ENCODE measurements at regions not wholly inside any gene's neighbourhood (a gene's known extent, or its start where the extent isn't known, plus 50 kb on each side); places are given as distances from the start of the nearest gene placed in this dataset.

DNA sequence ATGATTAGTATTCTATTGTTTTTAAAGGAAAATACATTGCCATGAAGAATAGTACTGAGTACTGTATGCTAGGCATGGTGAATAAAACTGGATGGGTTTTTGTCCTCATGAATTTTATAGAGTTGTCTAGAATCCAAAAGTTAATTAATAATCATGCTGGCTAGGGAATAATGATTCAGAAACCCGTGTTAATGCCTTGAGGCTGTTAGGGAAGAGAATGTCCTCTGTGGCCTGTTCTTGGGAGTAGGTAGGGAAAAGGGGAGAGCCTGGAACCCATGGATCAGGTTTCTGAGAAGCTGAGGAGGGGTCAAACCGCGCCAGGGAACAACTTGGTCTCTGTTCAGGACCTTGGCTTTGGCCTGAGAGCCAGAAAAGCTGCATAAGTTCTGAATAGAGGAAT is 1376.3 kb upstream of the SLC10A2 start:
- no peak for DNase-seq

DNA sequence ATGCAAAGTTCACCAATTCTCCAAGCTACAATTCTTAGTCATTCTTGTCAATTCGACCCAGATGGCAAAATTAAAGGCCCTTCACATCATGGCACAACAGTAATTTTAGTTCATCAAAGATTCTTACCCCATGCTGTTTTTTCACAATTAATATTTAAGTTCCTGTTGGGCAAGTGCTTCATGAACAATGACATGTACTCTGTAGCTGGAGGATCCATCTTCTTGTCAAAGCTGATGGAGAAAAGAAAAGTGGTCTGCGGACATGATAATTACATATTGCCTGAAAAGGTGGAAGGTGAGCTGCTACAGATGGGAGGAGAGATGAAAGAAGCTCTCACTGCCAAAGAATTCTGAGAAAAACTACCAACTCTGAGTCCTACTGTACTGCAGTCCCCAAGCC is 1370.3 kb upstream of the SLC10A2 start:
- peak; percentile 96 for DNase-seq

- no peak for DNase-seq
These were observed 1365.7 kb upstream of the SLC10A2 start for GRCh38 chr13:104431895-104432294.

DNA sequence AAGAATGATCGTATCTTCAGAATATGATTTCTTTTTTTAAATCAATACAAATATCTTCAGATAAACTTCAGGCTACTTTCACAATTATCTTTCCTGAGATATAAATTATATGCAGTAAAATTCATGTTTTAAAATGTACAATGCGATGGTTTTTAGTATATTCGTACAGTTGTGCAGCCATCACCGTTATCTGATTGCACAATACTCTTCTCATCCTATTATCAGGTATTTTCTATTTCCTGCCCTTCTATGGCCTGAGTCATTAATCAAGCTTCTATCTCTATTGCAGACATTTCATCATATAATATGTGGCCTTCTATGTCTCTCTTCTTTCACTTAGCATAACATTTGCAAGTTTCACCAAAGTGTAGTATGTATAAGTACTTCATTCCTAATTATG is 1360.2 kb upstream of the SLC10A2 start:
- DNase-seq: no peak

- DNase-seq: no peak
These were observed 1356.5 kb upstream of the SLC10A2 start for GRCh38 chr13:104422668-104423067.

DNA sequence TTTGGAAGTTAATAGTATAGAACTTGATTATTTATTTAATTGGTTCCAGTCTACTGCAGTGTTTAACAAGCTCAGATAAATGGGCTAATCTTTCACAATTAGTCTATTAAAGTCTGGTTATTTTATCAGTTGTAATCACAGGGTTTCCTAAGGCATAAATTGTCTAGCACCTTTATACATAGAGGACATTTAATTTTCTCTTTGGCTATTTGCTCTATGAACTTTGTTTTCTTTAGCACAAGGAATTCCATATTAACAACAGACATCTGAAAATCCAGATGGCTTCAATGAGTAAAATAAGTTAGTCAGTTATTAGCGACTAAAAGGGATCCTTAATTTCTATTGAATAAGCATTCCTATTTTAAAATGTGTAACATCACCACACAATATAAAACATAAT is 1350.8 kb upstream of the SLC10A2 start:
- no peak for DNase-seq

- no peak for DNase-seq
These were observed 1348.6 kb upstream of the SLC10A2 start for GRCh38 chr13:104414771-104415170.

- DNase-seq: no peak
These were observed 1348.0 kb upstream of the SLC10A2 start for GRCh38 chr13:104414181-104414580.

DNA sequence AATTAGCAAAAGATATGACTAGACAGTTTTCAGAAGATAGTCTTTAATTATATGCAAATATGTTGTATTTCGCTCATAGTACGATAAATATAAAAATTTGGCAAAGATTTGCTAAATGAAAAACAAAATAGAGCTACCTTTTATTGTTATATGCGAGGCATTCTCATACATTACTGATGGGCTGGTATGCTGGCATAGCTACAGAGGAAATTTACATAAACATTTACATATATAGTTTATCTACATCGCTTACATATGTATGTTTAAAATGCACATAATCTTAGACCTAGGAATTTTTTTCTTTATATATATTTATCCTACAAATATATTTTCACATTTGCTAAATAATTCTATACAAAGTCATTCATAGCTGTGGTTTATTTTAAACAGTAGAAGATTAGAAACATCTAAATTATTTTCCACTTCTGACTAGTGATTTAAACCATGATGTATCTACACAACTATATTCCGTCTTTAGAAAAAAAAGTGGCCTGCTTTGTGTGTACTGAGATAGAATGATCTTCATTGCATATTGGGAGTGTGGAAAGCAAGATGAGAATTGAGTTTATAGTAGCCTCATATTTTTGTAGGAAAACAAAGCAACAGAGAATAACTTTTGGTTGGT is 1345.0 kb upstream of the SLC10A2 start:
- DNase-seq: no peak

GRCh38 chr13:104408733-104409132 is 1342.5 kb upstream of the SLC10A2 start:
- no peak for DNase-seq

DNA sequence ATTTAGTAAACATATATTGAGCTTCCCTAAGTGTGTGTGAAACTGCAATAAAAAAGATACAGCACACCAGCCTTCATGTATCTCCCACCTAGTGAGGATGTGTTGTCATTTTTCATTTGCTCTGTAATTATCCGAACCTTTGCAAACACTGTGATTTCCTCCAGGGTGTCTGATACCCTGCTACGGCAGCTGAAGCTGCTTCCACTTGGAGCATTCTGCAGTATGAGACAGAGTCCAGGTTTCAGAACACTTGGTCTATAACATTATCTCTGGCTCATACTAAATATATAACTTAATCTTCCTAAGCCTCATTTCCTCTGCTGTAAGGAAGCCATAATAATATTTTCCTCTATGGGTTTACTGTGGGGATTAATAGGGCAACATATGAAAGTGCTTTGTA is 1338.1 kb upstream of the SLC10A2 start:
- DNase-seq: no peak

DNA sequence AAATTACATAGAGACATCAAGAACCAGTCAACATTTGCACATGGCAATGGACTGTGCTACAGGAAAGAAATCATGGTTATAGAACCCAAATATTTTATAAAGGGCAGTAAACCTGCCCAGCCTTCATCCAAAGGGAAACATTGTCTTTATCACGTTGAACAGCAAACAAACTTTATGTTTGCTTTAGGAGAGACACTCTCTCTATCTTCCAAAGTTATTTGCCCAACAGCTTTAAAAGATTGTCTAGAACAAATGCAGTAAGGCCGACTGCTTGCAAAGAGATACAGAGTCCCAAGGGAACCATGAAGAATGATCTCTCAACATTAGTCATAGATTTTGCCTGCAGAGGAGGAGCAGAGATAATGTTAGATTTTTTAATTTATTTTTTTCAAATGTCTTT is 1323.5 kb upstream of the SLC10A2 start:
- no peak for DNase-seq

DNA sequence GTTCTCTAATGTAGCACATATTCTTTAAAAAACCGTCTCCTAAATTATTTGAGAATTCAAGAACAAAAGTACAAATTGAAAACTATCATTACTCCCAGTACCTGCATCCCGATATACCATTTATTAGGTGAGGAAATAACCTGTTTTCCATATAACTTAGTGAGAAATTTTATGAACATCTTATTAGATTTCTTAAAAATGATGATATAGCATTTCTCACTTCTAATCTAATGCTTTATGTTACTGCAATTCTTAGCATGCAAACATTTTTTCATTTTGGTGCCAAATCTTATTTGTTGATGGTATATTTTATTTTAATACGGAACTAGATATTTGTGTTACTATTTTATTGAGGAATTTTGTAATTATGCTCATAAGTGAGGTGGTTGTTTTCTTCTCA is 1321.3 kb upstream of the SLC10A2 start:
- no peak for DNase-seq

GRCh38 chr13:104385404-104385803 is 1319.2 kb upstream of the SLC10A2 start:
- DNase-seq: no peak

DNA sequence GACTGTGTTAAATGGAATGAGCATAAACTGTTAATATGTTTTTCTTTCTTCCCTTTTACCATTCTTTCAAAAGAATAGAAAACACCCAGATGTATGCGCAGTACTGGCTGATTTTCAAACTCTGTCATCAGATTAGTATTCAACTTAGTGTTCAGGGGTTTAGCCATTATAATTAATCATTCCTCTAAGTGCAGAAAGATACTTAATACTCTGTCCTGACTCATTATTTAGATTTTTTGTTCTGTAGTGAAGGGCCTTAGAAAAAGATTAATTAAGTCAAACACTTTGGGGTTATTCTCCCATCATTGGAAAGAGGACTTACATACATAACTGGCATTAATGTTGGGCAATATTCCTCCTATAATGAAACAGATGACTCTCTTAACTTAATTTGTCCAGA is 1316.7 kb upstream of the SLC10A2 start:
- DNase-seq: no peak

DNA sequence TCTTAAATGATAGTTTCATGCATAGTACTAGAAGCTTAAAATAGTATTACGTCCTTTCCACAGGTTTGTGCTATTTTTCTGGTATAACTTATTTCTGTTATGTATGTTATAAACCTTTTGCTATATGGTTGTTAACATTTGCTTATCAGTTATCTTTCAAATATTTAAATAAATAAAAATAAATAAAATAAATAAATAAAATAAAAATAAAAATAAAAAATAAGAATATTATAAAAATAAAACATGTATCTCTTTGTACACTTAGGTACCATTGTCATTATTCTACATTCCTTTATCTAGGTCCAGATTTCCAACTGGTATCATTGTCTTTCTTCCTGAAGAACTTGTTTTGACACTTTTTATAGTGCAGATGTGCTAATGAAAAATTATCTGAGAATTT is 1310.4 kb upstream of the SLC10A2 start:
- DNase-seq: no peak

GRCh38 chr13:104375614-104376013 is 1309.4 kb upstream of the SLC10A2 start:
- no peak for DNase-seq

GRCh38 chr13:104372095-104372655 is 1306.0 kb upstream of the SLC10A2 start:
- DNase-seq: no peak

DNA sequence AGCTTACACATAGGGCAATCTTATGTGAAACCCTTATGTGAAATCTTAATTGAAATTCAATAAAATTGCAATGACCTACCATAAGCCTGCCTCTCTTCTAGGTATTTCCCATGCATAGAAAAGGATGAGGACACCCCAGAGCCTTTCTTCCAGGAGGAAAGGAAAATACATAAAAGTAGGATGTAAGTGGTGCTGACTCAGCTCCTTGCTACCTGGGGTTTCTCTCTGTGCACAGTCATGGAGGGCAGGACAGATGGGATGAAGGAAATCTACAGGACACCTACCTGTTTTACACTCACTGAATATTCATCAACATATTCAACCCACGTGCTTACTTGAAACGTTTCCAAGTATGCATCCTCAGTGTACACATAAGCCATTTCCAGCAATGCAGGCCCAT is 1299.2 kb upstream of the SLC10A2 start:
- DNase-seq: no peak

- DNase-seq: no peak
These were observed 1291.6 kb upstream of the SLC10A2 start for GRCh38 chr13:104357672-104358354.

GRCh38 chr13:104357174-104357573 is 1291.0 kb upstream of the SLC10A2 start:
- DNase-seq: no peak

DNA sequence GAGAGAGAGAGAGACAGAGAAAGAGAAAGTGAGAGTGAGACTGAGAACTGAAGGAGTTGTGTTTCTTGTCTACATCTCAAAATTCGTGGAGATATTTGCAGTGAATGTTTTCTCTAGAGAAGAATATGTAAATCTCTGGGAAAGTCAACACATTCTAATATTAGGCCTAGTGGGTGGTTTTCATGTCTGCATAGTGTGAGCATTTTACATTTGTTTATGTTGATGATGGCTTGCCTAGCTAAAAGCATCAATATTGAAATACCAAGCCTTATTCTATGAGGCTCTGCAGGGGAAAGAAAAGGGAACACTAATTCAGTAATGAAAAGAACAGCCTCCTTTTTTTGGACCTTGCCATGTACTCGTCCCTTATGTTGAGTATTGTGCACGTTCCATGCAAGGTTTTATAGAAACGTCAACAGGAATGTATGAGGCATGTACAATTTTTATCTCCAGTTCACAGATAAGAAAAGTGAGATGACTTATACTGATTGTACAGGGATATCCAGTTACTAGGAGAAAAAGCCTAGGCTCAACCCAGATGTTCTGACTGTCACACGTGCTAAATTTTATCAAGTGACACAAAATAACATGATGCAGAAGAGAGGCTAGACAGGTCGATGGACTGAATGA is 1288.9 kb upstream of the SLC10A2 start:
- DNase-seq: no peak

- DNase-seq: no peak
These were observed 1261.0 kb upstream of the SLC10A2 start for GRCh38 chr13:104327211-104327610.

- DNase-seq: no peak
These were observed 1260.3 kb upstream of the SLC10A2 start for GRCh38 chr13:104326523-104326922.
